Glutamatergic neuron (in vitro differentiated cells): ENCODE measurements at regions not wholly inside any gene's neighbourhood (a gene's known extent, or its start where the extent isn't known, plus 50 kb on each side); places are given as distances from the start of the nearest gene placed in this dataset.

Experiments used
- DNase-seq: peaks from one replicate; pipeline ENCODE4 v3.0.0; 2022
- H3K27ac Mint-ChIP-seq: one replicate; pipeline ENCODE4 v1.8.0; 2020; ENCODE audit warnings: mild to moderate bottlenecking, mixed read lengths, inconsistent platforms; ENCODE audit not compliant: unreplicated experiment
- H3K27me3 Mint-ChIP-seq: one replicate; pipeline ENCODE4 v1.8.0; 2020; ENCODE audit warnings: mild to moderate bottlenecking, moderate library complexity, mixed read lengths, inconsistent platforms; ENCODE audit not compliant: unreplicated experiment
- H3K36me3 Mint-ChIP-seq: one replicate; pipeline ENCODE4 v1.8.0; 2020; ENCODE audit warnings: mild to moderate bottlenecking, mixed read lengths, inconsistent platforms; ENCODE audit not compliant: unreplicated experiment
- H3K4me1 Mint-ChIP-seq: one replicate; pipeline ENCODE4 v1.8.0; 2020; ENCODE audit warnings: mild to moderate bottlenecking, low read depth, mixed read lengths, inconsistent platforms; ENCODE audit not compliant: unreplicated experiment
- H3K4me3 Mint-ChIP-seq: one replicate; pipeline ENCODE4 v1.8.0; 2020; ENCODE audit warnings: mild to moderate bottlenecking, mixed read lengths, inconsistent platforms; ENCODE audit not compliant: unreplicated experiment
- H3K9me3 Mint-ChIP-seq: one replicate; pipeline ENCODE4 v1.8.0; 2020; ENCODE audit warnings: mild to moderate bottlenecking, moderate library complexity, mixed read lengths, inconsistent platforms; ENCODE audit not compliant: unreplicated experiment
- CTCF ChIP-seq: fragments of 200-600 bp; sonication (generic); IDR thresholded peaks from one replicate; pipeline ENCODE4 v1.5.0; 2021; ENCODE audit not compliant: partially characterized antibody, unreplicated experiment

- Mint-ChIP-seq H3K27ac (no peak overlapping the region), H3K4me1 (no peaks in the 10 kb centered on the region), H3K36me3 (no peaks in the 10 kb centered on the region), H3K9me3 (no peaks in the 10 kb centered on the region), H3K27me3 (no peaks in the 10 kb centered on the region), H3K4me3 (no peak overlapping the region)
- no peak for DNase-seq
- TF ChIP-seq CTCF = no peak
These were observed 824.3 kb upstream of the PRMT6 start for GRCh38 chr1:106232128-106232527.

GRCh38 chr1:106233511-106233910 is 823.0 kb upstream of the PRMT6 start:
- DNase-seq = no peak
- Mint-ChIP-seq H3K27ac (no peak overlapping the region), H3K36me3 (no peaks in the 10 kb centered on the region), H3K4me3 (no peak overlapping the region), H3K9me3 (no peaks in the 10 kb centered on the region), H3K4me1 (no peaks in the 10 kb centered on the region), H3K27me3 (no peaks in the 10 kb centered on the region)
- TF ChIP-seq CTCF = no peak

GRCh38 chr1:106249365-106249764 is 807.1 kb upstream of the PRMT6 start:
- Mint-ChIP-seq H3K36me3 (no peaks in the 10 kb centered on the region), H3K27ac (no peak overlapping the region), H3K4me3 (no peak overlapping the region), H3K27me3 (no peaks in the 10 kb centered on the region), H3K9me3 (no peaks in the 10 kb centered on the region), H3K4me1 (no peaks in the 10 kb centered on the region)
- no peak for TF ChIP-seq CTCF
- no peak for DNase-seq

GRCh38 chr1:106249810-106250209 is 806.7 kb upstream of the PRMT6 start:
- H3K36me3 Mint-ChIP-seq = no peaks in the 10 kb centered on the region
- no peak for TF ChIP-seq CTCF
- no peak overlapping the region for H3K4me3 Mint-ChIP-seq
- no peak for DNase-seq
- no peaks in the 10 kb centered on the region for H3K27me3 Mint-ChIP-seq
- no peak overlapping the region for H3K27ac Mint-ChIP-seq
- no peaks in the 10 kb centered on the region for H3K9me3 Mint-ChIP-seq
- no peaks in the 10 kb centered on the region for H3K4me1 Mint-ChIP-seq

GRCh38 chr1:106254748-106255147 is 801.7 kb upstream of the PRMT6 start:
- TF ChIP-seq CTCF = no peak
- Mint-ChIP-seq H3K27ac (no peak overlapping the region), H3K4me3 (no peak overlapping the region), H3K27me3 (peaks cover 3% of the 10 kb centered on the region), H3K9me3 (no peaks in the 10 kb centered on the region), H3K4me1 (no peaks in the 10 kb centered on the region), H3K36me3 (no peaks in the 10 kb centered on the region)
- DNase-seq = no peak
